ENCODE measurements at regions not wholly inside any gene's neighbourhood (a gene's known extent, or its start where the extent isn't known, plus 50 kb on each side); places are given as distances from the start of the nearest gene placed in this dataset.

DNA sequence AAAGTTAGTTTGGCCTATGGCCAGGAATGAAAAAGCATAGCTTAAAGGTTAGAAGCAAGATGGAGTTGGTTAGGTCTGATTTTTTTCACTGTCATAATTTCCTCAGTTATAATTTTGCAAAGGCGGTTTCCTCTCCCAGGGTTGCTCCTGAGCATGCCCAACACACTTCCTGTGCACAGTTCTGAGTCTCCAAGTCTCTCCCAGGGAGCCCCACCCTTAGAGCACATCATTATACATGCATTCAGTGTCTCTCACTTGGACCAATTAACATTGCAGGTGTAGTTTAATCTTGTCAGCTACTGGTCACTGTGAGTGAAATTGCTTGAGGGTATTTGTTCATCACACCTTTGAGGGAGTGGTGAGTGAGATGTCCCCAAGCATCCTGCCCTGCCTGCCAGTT is 96.0 kb upstream of the ATP10A start:
- H3K27me3 Mint-ChIP-seq = peaks cover 14% of the 10 kb centered on the region
- no peaks in the 10 kb centered on the region for H3K79me2 ChIP-seq (ENCODE audit: control insufficient read depth, insufficient read depth, low read length)
- H4K20me1 ChIP-seq (ENCODE audit: control insufficient read depth, insufficient read depth, low read length, poor library complexity, severe bottlenecking) = no peaks in the 10 kb centered on the region
- H2AFZ ChIP-seq (ENCODE audit: insufficient read depth, low read depth, low read length, poor library complexity, severe bottlenecking) = no peak overlapping the region
- H3K4me1 Mint-ChIP-seq = no peaks in the 10 kb centered on the region
- H3K4me2 ChIP-seq (replicated peaks; ENCODE audit: low read depth, low read length, poor library complexity, severe bottlenecking) = no peak overlapping the region
- CTCF ChIA-PET = no interaction called here
- POLR2A ChIA-PET = no interaction called here
- no peaks in the 10 kb centered on the region for H3K9me3 Mint-ChIP-seq (ENCODE audit: insufficient read depth)
- H3K4me3 ChIP-seq (ENCODE audit: control extremely low read depth in 1 of 5, extremely low read depth in 1 of 5, insufficient read depth in 1 of 5, low read depth in 2 of 5, low read length in 4 of 5) = no peak overlapping the region
- no peak for ATAC-seq (ENCODE audit: low read depth)
- H3K9ac ChIP-seq (ENCODE audit: low read length) = no peak overlapping the region
- no peaks in the 10 kb centered on the region for H3K4me1 ChIP-seq (ENCODE audit: control insufficient read depth in 2 of 2, insufficient read depth in 2 of 2, low read length in 2 of 2)
- no CpG with 5 or more reads among the region's 1 CpG for WGBS (ENCODE audit: insufficient coverage)
- TF ChIP-seq EZH2 (IDR thresholded peaks at IDR 0.05; ENCODE audit: borderline replicate concordance, insufficient read depth, low read depth, low read length, poor library complexity, severe bottlenecking) (no peak), CTCF (IDR thresholded peaks at IDR 0.05) (no peak)
- no peak overlapping the region for H3K27ac ChIP-seq (ENCODE audit: low read length in 2 of 2)
- H3K4me3 Mint-ChIP-seq = no peak overlapping the region
- intact Hi-C loops (cut with micrococcal nuclease) = no loop called here
- DNase-seq = no peak
- no peaks in the 10 kb centered on the region for H3K36me3 ChIP-seq (replicated peaks in 1 of 2; ENCODE audit: control extremely low read depth in 1 of 2, control insufficient read depth in 1 of 2, extremely low read depth in 1 of 2, insufficient read depth in 2 of 2, low read length in 1 of 2)
- no peak overlapping the region for H3K27ac Mint-ChIP-seq
- H3K9me3 ChIP-seq (ENCODE audit: control extremely low read depth in 1 of 3, control insufficient read depth in 2 of 3, insufficient read depth in 1 of 3, low read length in 2 of 3) = peaks cover 0 to 3% (median 0%) of the 10 kb centered on the region in 3 donors
- peaks cover 0 to 23% (median 0%) of the 10 kb centered on the region in 4 experiments for H3K27me3 ChIP-seq (replicated peaks in 1 of 4; ENCODE audit: control extremely low read depth in 1 of 4, control insufficient read depth in 3 of 4, insufficient read depth in 4 of 4, low read length in 3 of 4)

DNA sequence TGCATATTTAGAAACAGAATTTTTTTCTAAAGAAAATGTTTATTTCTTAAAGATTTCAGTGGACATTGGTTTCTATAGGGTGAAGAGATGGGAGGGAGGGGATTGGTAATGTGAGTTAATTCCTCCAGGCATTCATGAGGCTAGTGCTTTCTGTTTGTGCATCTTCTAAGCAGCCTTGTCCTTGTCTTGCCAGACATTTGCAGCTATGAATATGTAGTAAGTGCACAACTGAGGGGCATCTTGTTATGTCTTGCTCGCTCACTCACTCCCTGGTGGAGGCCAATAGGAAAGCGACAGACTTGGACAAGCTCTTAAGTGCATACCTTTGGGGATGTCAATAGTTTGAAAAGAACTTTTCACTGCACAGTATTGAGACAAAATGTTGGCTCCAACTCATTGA is 92.5 kb upstream of the ATP10A start:
- H3K27ac Mint-ChIP-seq = no peak overlapping the region
- Histone ChIP-seq H4K20me1 (ENCODE audit: control insufficient read depth, insufficient read depth, low read length, poor library complexity, severe bottlenecking) (no peaks in the 10 kb centered on the region), H3K27ac (ENCODE audit: low read length in 2 of 2) (no peak overlapping the region), H3K4me1 (ENCODE audit: control insufficient read depth in 2 of 2, insufficient read depth in 2 of 2, low read length in 2 of 2) (no peaks in the 10 kb centered on the region), H2AFZ (ENCODE audit: insufficient read depth, low read depth, low read length, poor library complexity, severe bottlenecking) (no peak overlapping the region), H3K4me3 (ENCODE audit: control extremely low read depth in 1 of 5, extremely low read depth in 1 of 5, insufficient read depth in 1 of 5, low read depth in 2 of 5, low read length in 4 of 5) (no peak overlapping the region), H3K4me2 (replicated peaks; ENCODE audit: low read depth, low read length, poor library complexity, severe bottlenecking) (no peak overlapping the region), H3K36me3 (replicated peaks in 1 of 2; ENCODE audit: control extremely low read depth in 1 of 2, control insufficient read depth in 1 of 2, extremely low read depth in 1 of 2, insufficient read depth in 2 of 2, low read length in 1 of 2) (no peaks in the 10 kb centered on the region), H3K27me3 (replicated peaks in 1 of 4; ENCODE audit: control extremely low read depth in 1 of 4, control insufficient read depth in 3 of 4, insufficient read depth in 4 of 4, low read length in 3 of 4) (peaks cover 0 to 23% (median 0%) of the 10 kb centered on the region in 4 experiments), H3K9me3 (ENCODE audit: control extremely low read depth in 1 of 3, control insufficient read depth in 2 of 3, insufficient read depth in 1 of 3, low read length in 2 of 3) (peaks cover 0 to 12% (median 0%) of the 10 kb centered on the region in 3 donors), H3K79me2 (ENCODE audit: control insufficient read depth, insufficient read depth, low read length) (no peaks in the 10 kb centered on the region), H3K9ac (ENCODE audit: low read length) (no peak overlapping the region)
- H3K9me3 Mint-ChIP-seq (ENCODE audit: insufficient read depth) = peaks cover 6% of the 10 kb centered on the region
- H3K4me1 Mint-ChIP-seq = no peaks in the 10 kb centered on the region
- ChIA-PET CTCF (no interaction called here), POLR2A (no interaction called here)
- TF ChIP-seq CTCF (IDR thresholded peaks at IDR 0.05) = no peak
- TF ChIP-seq EZH2 (IDR thresholded peaks at IDR 0.05; ENCODE audit: borderline replicate concordance, insufficient read depth, low read depth, low read length, poor library complexity, severe bottlenecking) = no peak
- no peak overlapping the region for H3K4me3 Mint-ChIP-seq
- ATAC-seq (ENCODE audit: low read depth) (no peak), DNase-seq (no peak)
- intact Hi-C loops (cut with micrococcal nuclease) = no loop called here
- H3K27me3 Mint-ChIP-seq = peaks cover 10% of the 10 kb centered on the region
- 100% methylated on average over 1 of the region's 2 CpGs for WGBS (ENCODE audit: insufficient coverage)
